ENCODE measurements at regions not wholly inside any gene's neighbourhood (a gene's known extent, or its start where the extent isn't known, plus 50 kb on each side); places are given as distances from the start of the nearest gene placed in this dataset.
A peak's percentile ranks its signal among the peaks of the same experiment; 100 is the strongest.

- Mint-ChIP-seq H3K4me3 (no peak overlapping the region), H3K27me3 (ENCODE audit: low read depth) (peaks cover 23% of the 10 kb centered on the region), H3K36me3 (ENCODE audit: insufficient read depth in 1 of 3, low read depth in 3 of 3) (peaks cover 0 to 2% (median 0%) of the 10 kb centered on the region in 3 experiments; a peak in 1 of 7 replicates), H3K9me3 (no peaks in the 10 kb centered on the region; a peak in 1 of 5 replicates), H3K4me1 (peaks cover 37 to 45% of the 10 kb centered on the region in 2 experiments), H3K27ac (peak overlapping the region in 2 of 3 experiments; percentile 73 to 76; a peak in 4 of 7 replicates)
- H3K18ac ChIP-seq (ENCODE audit: insufficient read length, low read depth, low read length) = no peak overlapping the region
- no CpG with 5 or more reads among the region's 5 CpGs for WGBS (ENCODE audit: extremely low coverage, insufficient read length, low lambda C conversion rate)
- H3T11ph ChIP-seq (ENCODE audit: low read length) = no peak overlapping the region
- peak overlapping the region; percentile 62 for H3K4me2 ChIP-seq (ENCODE audit: insufficient read depth, insufficient read length, low read length)
- H2BK120ac ChIP-seq (ENCODE audit: low read depth, low read length, poor library complexity, severe bottlenecking) = no peak overlapping the region
- H3K27me3 ChIP-seq (ENCODE audit: insufficient read depth, low read length) = no peaks in the 10 kb centered on the region
- no peak overlapping the region for H2BK12ac ChIP-seq (ENCODE audit: insufficient read length, low read depth, low read length)
- TF ChIP-seq CTCF (conservative IDR thresholded peaks at IDR 0.05) = no peak
- H3K23ac ChIP-seq (ENCODE audit: insufficient read length, low read depth, low read length) = no peak overlapping the region
- H2AFZ ChIP-seq (ENCODE audit: low read length) = no peak overlapping the region
- H3K4ac ChIP-seq (ENCODE audit: low read depth, low read length) = no peak overlapping the region
- no peak overlapping the region for H3K56ac ChIP-seq (ENCODE audit: insufficient read length, low read depth, low read length)
- peak overlapping the region; percentile 73 for H3K27ac ChIP-seq (ENCODE audit: insufficient read length, low read depth, low read length)
- H4K20me1 ChIP-seq (ENCODE audit: control insufficient read depth, insufficient read depth, insufficient read length) = no peaks in the 10 kb centered on the region
- H2BK5ac ChIP-seq (ENCODE audit: insufficient read length, low read length) = no peak overlapping the region
- H2BK20ac ChIP-seq (ENCODE audit: low read depth, low read length, poor library complexity, severe bottlenecking) = no peak overlapping the region
- no peak overlapping the region for H2AK5ac ChIP-seq (ENCODE audit: insufficient read length, low read length)
- H3K79me1 ChIP-seq (ENCODE audit: insufficient read depth, low read depth, low read length, poor library complexity, severe bottlenecking) = no peaks in the 10 kb centered on the region
- H3K14ac ChIP-seq (ENCODE audit: insufficient read depth, low read length) = no peak overlapping the region
- no peak overlapping the region for H3K9ac ChIP-seq (ENCODE audit: extremely low read depth, insufficient read length, low read length)
- peaks cover 5% of the 10 kb centered on the region for H3K4me1 ChIP-seq (ENCODE audit: insufficient read depth, low read length)
- H4K8ac ChIP-seq (replicated peaks; ENCODE audit: insufficient read length, low read depth, low read length) = no peak overlapping the region
- no peaks in the 10 kb centered on the region for H3K23me2 ChIP-seq (ENCODE audit: insufficient read length, low read depth, low read length, poor library complexity, severe bottlenecking)
- no peaks in the 10 kb centered on the region for H3K9me3 ChIP-seq (ENCODE audit: control insufficient read depth, low read depth, low read length)
- no peak overlapping the region for H4K5ac ChIP-seq (ENCODE audit: insufficient read length, low read depth, low read length)
- no peak overlapping the region for H2BK15ac ChIP-seq (ENCODE audit: low read depth, low read length)
- no peaks in the 10 kb centered on the region for H3K79me2 ChIP-seq (ENCODE audit: insufficient read depth, low read length)
- H4K91ac ChIP-seq (ENCODE audit: insufficient read length, low read depth, low read length) = no peak overlapping the region
- DNase-seq = no peak
Observed at GRCh38 chr14:53741479-53742232, 215.0 kb downstream of the BMP4 start.
